Kidney (tissue), 13 donors: ENCODE measurements at regions not wholly inside any gene's neighbourhood (a gene's known extent, or its start where the extent isn't known, plus 50 kb on each side); places are given as distances from the start of the nearest gene placed in this dataset.

ENCODE experiments used
- DNase-seq, 5 donors: peaks; one replicate each; pipeline ENCODE4 v3.0.0-alpha.2; 2013 to 2020
- FAIRE-seq: peaks from 2 replicates; lab custom pipeline; 2012; peaks lifted over from hg19 to GRCh38; lab: Jason Lieb, UNC
- H3K27ac ChIP-seq, 2 donors: one replicate each; pipeline ENCODE4 v1.7.0; 2013; ENCODE audit warnings: low read depth in 2 of 2, low read length in 2 of 2, inconsistent platforms in 1 of 2
- H3K27me3 ChIP-seq: one replicate; pipeline ENCODE4 v1.7.1; 2013; ENCODE audit warnings: low read length, inconsistent platforms; ENCODE audit not compliant: control insufficient read depth, insufficient read depth
- H3K36me3 ChIP-seq, 3 donors: one replicate each; pipeline versions ENCODE4 v1.7.0 to v1.7.1; 2013; ENCODE audit warnings: low read length in 3 of 3, control low read depth in 1 of 3, inconsistent platforms in 1 of 3; ENCODE audit not compliant: insufficient read depth in 3 of 3, control insufficient read depth in 2 of 3
- H3K4me1 ChIP-seq, 3 donors: one replicate each; pipeline versions ENCODE4 v1.7.0 to v1.7.1; 2013; ENCODE audit warnings: low read length in 3 of 3, inconsistent platforms in 1 of 3, low read depth in 1 of 3; ENCODE audit not compliant: control insufficient read depth in 2 of 3, insufficient read depth in 2 of 3
- H3K4me3 ChIP-seq, 3 donors: one replicate each; pipeline versions ENCODE4 v1.7.0 to v1.8.1; 2013; ENCODE audit warnings: low read length in 3 of 3, control low read depth in 1 of 3, inconsistent platforms in 1 of 3
- H3K9ac ChIP-seq, 3 donors: one replicate each; pipeline versions ENCODE4 v1.7.0 to v1.7.1; 2013; ENCODE audit warnings: low read length in 3 of 3, control low read depth in 1 of 3, inconsistent platforms in 1 of 3
- H3K9me3 ChIP-seq, 3 donors: one replicate each; pipeline versions ENCODE4 v1.7.0 to v1.7.1; 2013; ENCODE audit warnings: low read length in 3 of 3, control low read depth in 1 of 3, inconsistent platforms in 1 of 3; ENCODE audit not compliant: control insufficient read depth in 2 of 3, insufficient read depth in 1 of 3
- intact Hi-C: fragments of 100-400 bp; cut with DNase I; formaldehyde crosslinking; loops from one replicate; pipeline ENCODE4 v1.11.1; 2022
- TF ChIP-seq, protein P1 (sequence below): IDR thresholded peaks from 3 replicates; pipeline ENCODE4 v1.5.1; 2012; ENCODE audit warnings: mild to moderate bottlenecking, moderate library complexity, borderline replicate concordance; ENCODE audit not compliant: insufficient read depth; ENCODE audit errors: extremely low read depth
- donor health status: control.
- donor health status: control.
- donor health status: control.
- donor health status: control.
- donor health status: control.
- donor health status: DM: yes; HTN: yes; CAD: no.
- donor health status: Normal renal cell carcinoma (clear cell type).

GRCh38 chr4:138614398-138615142 is 372.4 kb upstream of the SLC7A11 start:
- intact Hi-C loops: no loop called here
- no peak for FAIRE-seq
- TF ChIP-seq, protein P1, sequence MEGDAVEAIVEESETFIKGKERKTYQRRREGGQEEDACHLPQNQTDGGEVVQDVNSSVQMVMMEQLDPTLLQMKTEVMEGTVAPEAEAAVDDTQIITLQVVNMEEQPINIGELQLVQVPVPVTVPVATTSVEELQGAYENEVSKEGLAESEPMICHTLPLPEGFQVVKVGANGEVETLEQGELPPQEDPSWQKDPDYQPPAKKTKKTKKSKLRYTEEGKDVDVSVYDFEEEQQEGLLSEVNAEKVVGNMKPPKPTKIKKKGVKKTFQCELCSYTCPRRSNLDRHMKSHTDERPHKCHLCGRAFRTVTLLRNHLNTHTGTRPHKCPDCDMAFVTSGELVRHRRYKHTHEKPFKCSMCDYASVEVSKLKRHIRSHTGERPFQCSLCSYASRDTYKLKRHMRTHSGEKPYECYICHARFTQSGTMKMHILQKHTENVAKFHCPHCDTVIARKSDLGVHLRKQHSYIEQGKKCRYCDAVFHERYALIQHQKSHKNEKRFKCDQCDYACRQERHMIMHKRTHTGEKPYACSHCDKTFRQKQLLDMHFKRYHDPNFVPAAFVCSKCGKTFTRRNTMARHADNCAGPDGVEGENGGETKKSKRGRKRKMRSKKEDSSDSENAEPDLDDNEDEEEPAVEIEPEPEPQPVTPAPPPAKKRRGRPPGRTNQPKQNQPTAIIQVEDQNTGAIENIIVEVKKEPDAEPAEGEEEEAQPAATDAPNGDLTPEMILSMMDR: no peak
- H3K9ac ChIP-seq: no peak overlapping the region
- H3K27ac ChIP-seq: no peak overlapping the region
- H3K9me3 ChIP-seq: no peaks in the 10 kb centered on the region
- no peak overlapping the region for H3K4me3 ChIP-seq
- no peaks in the 10 kb centered on the region for H3K27me3 ChIP-seq
- H3K4me1 ChIP-seq: no peaks in the 10 kb centered on the region
- DNase-seq: no peak
- H3K36me3 ChIP-seq: no peaks in the 10 kb centered on the region

DNA sequence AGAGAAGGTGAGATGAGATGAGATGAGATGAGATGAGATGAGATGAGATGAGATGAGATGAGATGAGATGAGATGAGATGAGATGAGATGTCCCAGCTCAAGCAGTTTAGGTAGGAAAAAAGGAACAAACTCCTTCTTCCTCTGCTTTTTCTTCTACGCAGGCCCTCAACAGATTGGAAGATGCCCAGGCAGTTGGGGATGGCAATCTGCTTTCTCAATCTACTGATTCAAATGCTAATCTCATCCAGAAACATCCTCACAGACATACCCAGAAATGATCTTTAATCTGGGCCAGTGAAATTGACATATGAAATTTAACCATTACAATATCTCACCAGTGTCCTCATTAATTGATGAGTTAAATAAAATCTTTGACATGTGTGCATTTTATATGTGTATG is 370.3 kb upstream of the SLC7A11 start:
- DNase-seq (no peak), FAIRE-seq (no peak)
- Histone ChIP-seq H3K4me1 (no peaks in the 10 kb centered on the region), H3K9ac (no peak overlapping the region), H3K9me3 (no peaks in the 10 kb centered on the region), H3K27ac (no peak overlapping the region), H3K36me3 (no peaks in the 10 kb centered on the region), H3K27me3 (no peaks in the 10 kb centered on the region), H3K4me3 (no peak overlapping the region)
- intact Hi-C loops: no loop called here
- TF ChIP-seq, protein P1: no peak

DNA sequence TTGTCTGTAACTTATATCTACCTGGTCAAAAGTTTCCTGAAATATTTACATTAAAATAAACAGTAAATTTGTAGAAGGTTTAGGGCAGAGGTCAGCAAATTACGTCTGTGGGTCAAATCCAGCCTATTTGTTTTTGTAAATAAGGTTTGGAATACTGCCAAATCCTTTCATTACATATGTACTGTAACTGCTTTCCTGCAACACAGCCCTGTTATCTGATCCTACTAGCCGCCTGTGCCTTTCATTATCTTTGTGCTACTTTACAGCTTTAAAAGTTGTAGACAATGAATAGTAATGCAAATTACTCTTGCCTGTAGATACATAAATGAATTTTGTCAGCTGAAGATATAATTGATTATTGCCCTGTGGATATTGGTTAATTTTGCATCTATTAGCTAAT is 369.6 kb upstream of the SLC7A11 start:
- H3K27me3 ChIP-seq: no peaks in the 10 kb centered on the region
- no peak overlapping the region for H3K4me3 ChIP-seq
- H3K9me3 ChIP-seq: no peaks in the 10 kb centered on the region
- H3K36me3 ChIP-seq: no peaks in the 10 kb centered on the region
- H3K9ac ChIP-seq: no peak overlapping the region
- intact Hi-C loops: no loop called here
- TF ChIP-seq, protein P1: no peak
- DNase-seq (peak in 1 of 5 donors; percentile 13), FAIRE-seq (no peak)
- no peaks in the 10 kb centered on the region for H3K4me1 ChIP-seq
- no peak overlapping the region for H3K27ac ChIP-seq
